Gastroesophageal sphincter (tissue), 4 donors: ENCODE measurements at regions not wholly inside any gene's neighbourhood (a gene's known extent, or its start where the extent isn't known, plus 50 kb on each side); places are given as distances from the start of the nearest gene placed in this dataset.
"Not testable (repeated sequence)": the region's sequence is repeated elsewhere in the genome, so short reads cannot be mapped to it uniquely, and the experiment has no call there.

ENCODE experiments used
- ATAC-seq: fragments of 150-250 bp; one replicate; pipeline ENCODE4 v1.9.1; 2016; ENCODE audit warnings: mild to moderate bottlenecking, moderate library complexity
- H3K27ac ChIP-seq, 4 donors: fragments of 200-600 bp; sonication (generic) in 3 of 4; 1 replicate in 3 of 4; 2 replicates in 1 of 4; pipeline ENCODE4 v1.5.1; 2016 to 2019
- H3K27me3 ChIP-seq: fragments of 200-600 bp; sonication (generic); one replicate; pipeline ENCODE4 v1.5.1; 2019
- H3K36me3 ChIP-seq, 2 donors: fragments of 200-600 bp; sonication (generic); one replicate each; pipeline ENCODE4 v1.5.1; 2019; ENCODE audit warnings: control low read depth in 1 of 2
- H3K4me1 ChIP-seq, 3 donors: fragments of 200-600 bp; sonication (generic); 1 replicate in 2 of 3; 2 replicates in 1 of 3; pipeline ENCODE4 v1.5.1; 2016 to 2019; ENCODE audit warnings: control low read depth in 2 of 3
- H3K4me3 ChIP-seq, 2 donors: fragments of 200-600 bp; sonication (generic); one replicate each; pipeline ENCODE4 v1.5.1; 2019; ENCODE audit warnings: mild to moderate bottlenecking in 1 of 2, moderate library complexity in 1 of 2
- H3K9me3 ChIP-seq, 3 donors: fragments of 200-600 bp; sonication (generic); one replicate each; pipeline ENCODE4 v1.5.1; 2017 to 2019; ENCODE audit warnings: control low read depth in 2 of 3
- WGBS, 2 donors: methylation state at CpG; one replicate each; pipeline ENCODE4 v1.1.5; 2018; ENCODE audit warnings: low coverage in 1 of 2; 5-methylcytosine and 5-hydroxymethylcytosine counted together

GRCh38 chr16:21422824-21423223 lies 144.7 kb upstream of the CRYM start:
- H3K27me3 ChIP-seq, H3K36me3 ChIP-seq, H3K4me3 ChIP-seq, H3K27ac ChIP-seq, ATAC-seq, H3K9me3 ChIP-seq, H3K4me1 ChIP-seq: not testable (repeated sequence)
- no CpG with 5 or more reads among the region's 7 CpGs for WGBS, 2 donors

GRCh38 chr16:21404699-21405098 lies 126.6 kb upstream of the CRYM start:
- not testable (repeated sequence) for H3K36me3 ChIP-seq, H3K9me3 ChIP-seq, H3K4me3 ChIP-seq, H3K4me1 ChIP-seq, H3K27ac ChIP-seq, H3K27me3 ChIP-seq, ATAC-seq
- no CpG with 5 or more reads among the region's 13 CpGs for WGBS, 2 donors

GRCh38 chr16:21397866-21398265 lies 119.8 kb upstream of the CRYM start:
- ATAC-seq, H3K27me3 ChIP-seq, H3K9me3 ChIP-seq, H3K36me3 ChIP-seq, H3K4me3 ChIP-seq, H3K4me1 ChIP-seq, H3K27ac ChIP-seq: not testable (repeated sequence)
- no CpG with 5 or more reads among the region's 5 CpGs for WGBS, 2 donors

DNA sequence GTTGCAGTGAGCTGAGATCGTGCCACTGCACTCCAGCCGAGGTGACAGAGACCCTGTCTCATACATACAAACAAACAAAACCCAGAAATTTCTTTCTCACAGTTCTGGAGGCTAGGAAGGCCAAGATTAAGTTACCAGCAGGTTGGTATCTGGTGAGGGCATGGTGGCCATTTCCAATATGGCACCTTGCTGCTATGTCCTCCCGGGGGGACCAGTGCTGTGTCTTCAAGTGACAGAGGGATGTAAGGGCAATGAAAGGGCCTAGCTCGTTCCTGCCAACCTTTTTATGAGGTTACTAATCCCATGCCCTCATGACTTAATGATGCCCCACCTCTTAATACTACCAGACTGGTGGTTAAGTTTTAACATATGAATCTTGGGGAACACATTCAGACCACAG lies 118.5 kb upstream of the CRYM start:
- not testable (repeated sequence) for H3K36me3 ChIP-seq, H3K27me3 ChIP-seq, H3K4me3 ChIP-seq, H3K4me1 ChIP-seq, H3K27ac ChIP-seq, ATAC-seq, H3K9me3 ChIP-seq
- WGBS, 2 donors: no CpG with 5 or more reads among the region's 4 CpGs

DNA sequence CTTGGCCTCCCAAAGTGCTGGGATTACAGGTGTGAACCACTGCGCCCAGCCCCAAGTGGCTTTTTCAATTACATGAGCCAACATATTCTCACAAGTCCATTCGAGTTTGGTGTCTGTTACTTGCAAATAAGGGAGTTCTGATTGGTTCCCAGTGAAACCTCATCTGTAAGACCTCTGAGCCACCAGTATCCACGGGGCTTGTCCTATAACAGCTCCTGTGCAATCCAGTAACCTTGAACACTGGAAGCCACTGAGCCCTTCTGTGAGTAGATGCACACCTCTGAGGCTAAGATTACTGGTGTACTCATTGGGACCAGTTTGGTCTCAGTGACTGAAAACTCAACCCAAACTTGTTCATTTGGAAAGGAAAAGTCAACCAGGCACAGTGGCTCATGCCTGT lies 112.5 kb upstream of the CRYM start:
- H3K4me1 ChIP-seq, H3K27me3 ChIP-seq, H3K27ac ChIP-seq, H3K36me3 ChIP-seq, H3K9me3 ChIP-seq, H3K4me3 ChIP-seq, ATAC-seq: not testable (repeated sequence)
- no CpG with 5 or more reads among the region's 3 CpGs for WGBS, 2 donors

DNA sequence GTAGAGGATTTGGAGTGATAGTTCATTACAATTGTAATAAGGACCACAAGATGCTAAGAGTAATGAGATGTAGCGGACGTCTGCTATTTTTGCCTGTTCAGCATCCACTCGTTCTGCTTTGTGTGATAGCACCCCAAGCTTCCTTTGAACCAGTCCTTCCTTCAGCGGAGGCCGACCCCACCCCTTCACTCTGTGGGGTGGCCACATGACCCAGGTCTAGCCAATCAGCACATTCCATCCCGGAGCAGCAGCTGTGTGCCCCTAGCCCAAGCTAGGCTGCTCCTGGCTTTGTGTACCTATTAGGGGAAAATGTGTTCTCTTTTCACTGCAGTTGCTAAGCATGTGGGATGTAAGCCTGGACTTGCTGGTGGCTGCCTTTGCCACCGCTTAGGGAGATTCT lies 111.8 kb upstream of the CRYM start:
- no CpG with 5 or more reads among the region's 7 CpGs for WGBS, 2 donors

DNA sequence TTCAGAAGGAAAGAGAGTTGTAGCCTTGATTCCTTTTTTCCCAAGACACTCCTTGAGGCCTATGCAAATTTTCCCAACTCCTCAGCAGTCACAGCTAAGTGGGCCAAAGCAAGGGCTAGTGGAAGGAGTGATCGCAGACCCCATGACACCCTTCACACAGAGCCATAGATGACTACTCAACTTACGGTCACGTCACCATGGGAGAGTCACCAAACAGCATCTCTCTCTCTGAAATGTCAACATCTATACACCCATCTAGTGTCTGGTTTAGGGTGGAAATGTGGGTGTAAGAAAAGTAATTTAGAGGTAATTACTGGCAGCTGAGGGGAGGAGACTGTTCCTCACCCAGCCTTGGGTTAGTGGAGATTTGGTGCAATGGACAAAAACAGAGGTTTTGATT lies 109.7 kb upstream of the CRYM start:
- not testable (repeated sequence) for H3K4me3 ChIP-seq, H3K27me3 ChIP-seq, H3K9me3 ChIP-seq, ATAC-seq, H3K36me3 ChIP-seq, H3K4me1 ChIP-seq, H3K27ac ChIP-seq
- WGBS, 2 donors: no CpG with 5 or more reads among the region's 3 CpGs

More for the DNA sequence above, 111.8 kb upstream of the CRYM start:
- H3K9me3 ChIP-seq, H3K4me1 ChIP-seq, H3K36me3 ChIP-seq, H3K27me3 ChIP-seq, H3K4me3 ChIP-seq, ATAC-seq, H3K27ac ChIP-seq: not testable (repeated sequence)

GRCh38 chr16:21386201-21386915 lies 108.3 kb upstream of the CRYM start:
- H3K4me1 ChIP-seq, H3K9me3 ChIP-seq, H3K36me3 ChIP-seq, ATAC-seq, H3K4me3 ChIP-seq, H3K27me3 ChIP-seq, H3K27ac ChIP-seq: not testable (repeated sequence)
- no CpG with 5 or more reads among the region's 5 CpGs for WGBS, 2 donors

- ATAC-seq, H3K4me1 ChIP-seq, H3K27me3 ChIP-seq, H3K36me3 ChIP-seq, H3K4me3 ChIP-seq, H3K27ac ChIP-seq, H3K9me3 ChIP-seq: not testable (repeated sequence)
These were observed 105.6 kb upstream of the CRYM start for GRCh38 chr16:21383682-21384081.

GRCh38 chr16:21379645-21380044 lies 101.6 kb upstream of the CRYM start:
- not testable (repeated sequence) for H3K27ac ChIP-seq, H3K4me1 ChIP-seq, H3K4me3 ChIP-seq, ATAC-seq, H3K36me3 ChIP-seq, H3K27me3 ChIP-seq, H3K9me3 ChIP-seq
- whole genome bisulfite sequencing, 2 donors: no CpG with 5 or more reads among the region's 5 CpGs

GRCh38 chr16:21376196-21376899 lies 98.3 kb upstream of the CRYM start:
- not testable (repeated sequence) for ATAC-seq, H3K4me1 ChIP-seq, H3K27ac ChIP-seq, H3K9me3 ChIP-seq, H3K36me3 ChIP-seq, H3K4me3 ChIP-seq, H3K27me3 ChIP-seq
- 90 to 92% methylated on average over 5 to 6 of the region's 22 CpGs for WGBS, 2 donors

DNA sequence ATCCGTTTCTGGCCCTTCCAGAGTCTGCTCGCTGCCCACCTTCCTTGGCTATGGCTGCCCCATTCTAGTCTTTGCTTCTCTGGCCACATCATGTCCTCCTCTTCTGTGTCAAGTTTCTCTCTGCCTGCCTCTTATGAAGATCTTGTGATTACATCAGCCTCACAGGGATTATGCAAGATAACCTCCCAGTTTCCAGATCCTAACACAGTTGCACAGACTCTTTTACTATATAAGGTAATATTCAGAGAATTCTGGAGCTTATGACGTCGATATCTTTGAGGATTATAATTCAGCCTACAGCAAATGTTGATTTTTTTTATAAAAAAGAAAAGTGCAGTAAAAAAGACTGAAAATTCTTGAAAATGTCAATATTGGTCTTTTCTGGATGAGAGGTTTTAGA lies 97.2 kb upstream of the CRYM start:
- peak; percentile 90 for ATAC-seq
- not testable (repeated sequence) for H3K36me3 ChIP-seq, H3K4me3 ChIP-seq, H3K27ac ChIP-seq, H3K4me1 ChIP-seq, H3K9me3 ChIP-seq, H3K27me3 ChIP-seq
- WGBS, 2 donors: 40 to 71% methylated on average over 2 of the region's 4 CpGs

DNA sequence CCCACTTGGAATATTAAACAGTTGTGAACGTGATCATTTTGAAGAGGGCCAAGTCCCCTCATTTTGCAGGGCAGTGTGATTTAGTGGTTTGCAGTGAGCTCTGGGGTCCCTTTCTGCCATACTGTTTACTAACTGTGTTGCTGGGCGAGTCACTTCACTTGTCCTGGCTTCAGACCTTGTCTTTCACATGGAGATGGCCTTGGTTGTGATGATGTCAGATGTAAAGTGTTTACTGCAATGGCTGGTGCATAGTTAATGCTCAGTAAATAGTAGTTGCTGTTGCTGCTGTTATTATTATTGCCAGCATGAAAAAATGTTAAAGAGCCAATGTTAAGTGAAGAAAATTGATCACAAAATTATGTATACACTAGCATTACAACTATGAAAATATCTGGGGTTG lies 95.4 kb upstream of the CRYM start:
- WGBS, 2 donors: 80 to 90% methylated on average over 1 to 2 of the region's 2 CpGs
- not testable (repeated sequence) for H3K27me3 ChIP-seq, H3K4me3 ChIP-seq, H3K36me3 ChIP-seq, H3K9me3 ChIP-seq, ATAC-seq, H3K4me1 ChIP-seq, H3K27ac ChIP-seq

DNA sequence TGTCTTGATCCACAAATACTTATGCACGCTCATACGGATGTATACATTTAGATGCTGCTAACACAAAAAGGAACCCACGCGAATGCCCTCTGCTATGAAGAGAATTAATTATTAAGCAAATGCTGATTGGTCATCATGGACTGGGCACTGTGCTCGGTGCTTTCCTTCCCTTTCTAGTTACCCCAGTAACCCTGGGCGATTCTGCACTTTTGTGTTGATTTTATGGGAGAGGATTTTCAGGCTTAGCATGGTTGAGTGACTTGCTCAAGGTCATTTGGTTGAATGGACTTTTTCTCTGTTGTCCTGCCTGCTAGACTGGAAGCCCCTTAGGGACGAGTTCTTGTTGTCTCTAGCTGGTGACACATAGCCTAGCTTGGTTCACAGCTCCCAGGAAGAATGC lies 94.8 kb upstream of the CRYM start:
- not testable (repeated sequence) for H3K27me3 ChIP-seq, ATAC-seq
- 90% methylated on average over 2 of the region's 7 CpGs; no CpG with 5 or more reads in 1 of the 2 donors for WGBS, 2 donors

More for the DNA sequence above, 94.8 kb upstream of the CRYM start:
- H3K9me3 ChIP-seq, H3K27ac ChIP-seq, H3K4me3 ChIP-seq, H3K4me1 ChIP-seq, H3K36me3 ChIP-seq: not testable (repeated sequence)
